ENCODE measurements at regions not wholly inside any gene's neighbourhood (a gene's known extent, or its start where the extent isn't known, plus 50 kb on each side); places are given as distances from the start of the nearest gene placed in this dataset.

DNA sequence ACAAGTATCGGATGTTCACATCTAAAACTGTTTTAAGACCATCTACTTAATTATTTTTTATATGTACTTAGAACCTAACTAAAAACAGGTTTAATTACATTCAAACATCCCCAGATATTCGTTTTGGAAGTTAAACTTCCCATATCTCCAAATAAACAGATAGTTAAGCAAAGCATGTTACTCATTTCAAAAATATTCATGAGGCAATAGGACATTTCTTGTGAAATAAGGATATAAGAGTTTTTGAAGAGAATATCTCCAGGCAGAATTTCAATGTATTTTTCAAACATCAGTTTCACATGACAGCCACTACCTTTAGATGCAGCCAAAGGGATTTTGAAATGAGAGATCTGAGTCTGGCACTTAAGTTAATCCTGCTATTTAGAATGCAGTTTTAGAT is 697.5 kb downstream of the SLITRK1 start:
- H4K20me1 ChIP-seq (replicated peaks; ENCODE audit: control insufficient read depth, extremely low read depth, insufficient read depth, low read length), result no peaks in the 10 kb centered on the region
- ChIA-PET POLR2A (no interaction called here), CTCF (no interaction called here)
- peaks cover 8% of the 10 kb centered on the region for H3K9me3 ChIP-seq (replicated peaks; ENCODE audit: control insufficient read depth, insufficient read depth, low read length)
- H3K79me2 ChIP-seq (ENCODE audit: control insufficient read depth, insufficient read depth, low read length), result no peaks in the 10 kb centered on the region
- H2AFZ ChIP-seq (ENCODE audit: low read depth, low read length), result no peak overlapping the region
- no peaks in the 10 kb centered on the region for H3K36me3 ChIP-seq (ENCODE audit: control insufficient read depth in 2 of 2, extremely low read depth in 1 of 2, insufficient read depth in 2 of 2, low read length in 2 of 2)
- no TSS peak for BruUV-seq (replicated peaks)
- H3K4me2 ChIP-seq (ENCODE audit: insufficient read depth, low read length), result no peak overlapping the region
- H3K9me1 ChIP-seq (replicated peaks; ENCODE audit: control insufficient read depth, extremely low read depth, insufficient read depth, low read length), result no peaks in the 10 kb centered on the region
- FAIRE-seq (no peak), DNase-seq (ENCODE audit: low read depth, low spot score) (no peak)
- intact Hi-C loops (cut with micrococcal nuclease) (no loop called here), dilution Hi-C loops (cut with MboI; ENCODE audit: extremely low pct_ligation_motif_present, low sequenced_read_pairs) (no loop called here)
- no peak overlapping the region for H3K4me3 ChIP-seq (replicated peaks in 1 of 3; ENCODE audit: insufficient read depth in 1 of 3, low read depth in 1 of 3, low read length in 3 of 3)
- H3K27me3 ChIP-seq (ENCODE audit: control insufficient read depth in 2 of 2, insufficient read depth in 2 of 2, low read length in 2 of 2), result no peaks in the 10 kb centered on the region
- TF ChIP-seq POLR2AphosphoS5 (IDR thresholded peaks at IDR 0.05; ENCODE audit: insufficient read depth, low read depth, low read length) (no peak), GATA2 (IDR thresholded peaks at IDR 0.05; ENCODE audit: insufficient read depth, insufficient read length, low read depth, low read length) (no peak), EZH2 (IDR thresholded peaks at IDR 0.05; ENCODE audit: borderline replicate concordance, low read depth, low read length, severe bottlenecking) (no peak), MYC (IDR thresholded peaks at IDR 0.05; ENCODE audit: low read depth, low read length) (no peak), FOS (IDR thresholded peaks at IDR 0.05; ENCODE audit: borderline replicate concordance, insufficient read depth, low read length) (no peak), JUN (IDR thresholded peaks at IDR 0.05; ENCODE audit: borderline replicate concordance, insufficient read depth, insufficient read length, low read depth) (no peak), POLR2A (IDR thresholded peaks at IDR 0.05; ENCODE audit: low read depth, low read length) (no peak)
- TF ChIP-seq, protein P1, sequence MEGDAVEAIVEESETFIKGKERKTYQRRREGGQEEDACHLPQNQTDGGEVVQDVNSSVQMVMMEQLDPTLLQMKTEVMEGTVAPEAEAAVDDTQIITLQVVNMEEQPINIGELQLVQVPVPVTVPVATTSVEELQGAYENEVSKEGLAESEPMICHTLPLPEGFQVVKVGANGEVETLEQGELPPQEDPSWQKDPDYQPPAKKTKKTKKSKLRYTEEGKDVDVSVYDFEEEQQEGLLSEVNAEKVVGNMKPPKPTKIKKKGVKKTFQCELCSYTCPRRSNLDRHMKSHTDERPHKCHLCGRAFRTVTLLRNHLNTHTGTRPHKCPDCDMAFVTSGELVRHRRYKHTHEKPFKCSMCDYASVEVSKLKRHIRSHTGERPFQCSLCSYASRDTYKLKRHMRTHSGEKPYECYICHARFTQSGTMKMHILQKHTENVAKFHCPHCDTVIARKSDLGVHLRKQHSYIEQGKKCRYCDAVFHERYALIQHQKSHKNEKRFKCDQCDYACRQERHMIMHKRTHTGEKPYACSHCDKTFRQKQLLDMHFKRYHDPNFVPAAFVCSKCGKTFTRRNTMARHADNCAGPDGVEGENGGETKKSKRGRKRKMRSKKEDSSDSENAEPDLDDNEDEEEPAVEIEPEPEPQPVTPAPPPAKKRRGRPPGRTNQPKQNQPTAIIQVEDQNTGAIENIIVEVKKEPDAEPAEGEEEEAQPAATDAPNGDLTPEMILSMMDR (IDR thresholded peaks at IDR 0.05; ENCODE audit: extremely low read depth in 1 of 2, insufficient read depth in 1 of 2, low read depth in 1 of 2, low read length in 2 of 2), result no peak
- TF ChIP-seq, protein P2, sequence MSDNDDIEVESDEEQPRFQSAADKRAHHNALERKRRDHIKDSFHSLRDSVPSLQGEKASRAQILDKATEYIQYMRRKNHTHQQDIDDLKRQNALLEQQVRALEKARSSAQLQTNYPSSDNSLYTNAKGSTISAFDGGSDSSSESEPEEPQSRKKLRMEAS (IDR thresholded peaks at IDR 0.05; ENCODE audit: insufficient read depth, insufficient read length), result no peak
- no peak overlapping the region for H3K27ac ChIP-seq (ENCODE audit: insufficient read depth, low read depth, low read length)
- H3K9ac ChIP-seq (replicated peaks; ENCODE audit: extremely low read depth, insufficient read depth, low read length), result no peak overlapping the region
- no peaks in the 10 kb centered on the region for H3K4me1 ChIP-seq (ENCODE audit: control insufficient read depth, extremely low read depth, insufficient read depth, low read length)

All from endothelial cell of umbilical vein (primary cell).